SK-N-SH (cell line): ENCODE measurements at regions not wholly inside any gene's neighbourhood (a gene's known extent, or its start where the extent isn't known, plus 50 kb on each side); places are given as distances from the start of the nearest gene placed in this dataset.

Experiments
- CTCF ChIA-PET: fragments of 300-600, 350-600 bp; formaldehyde crosslinking; extraction: SDS; loops from one replicate; lab custom pipeline; 2021; lab: Yijun Ruan, JAX
- POLR2A ChIA-PET: fragments of 350-600 bp; sonication (Branson Sonifier 250); formaldehyde crosslinking; extraction: SDS; loops from one replicate; lab custom pipeline; 2020; ENCODE audit warnings: antibody characterized with exemption, inconsistent platforms; lab: Yijun Ruan, JAX
- DNase-seq: peaks from one replicate; pipeline ENCODE4 v3.0.0; 2012
- H2AFZ ChIP-seq: fragments of 200-600 bp; sonication (generic); 2 replicates; pipeline ENCODE4 v1.8.1; 2016; ENCODE audit warnings: antibody characterized with exemption, mild to moderate bottlenecking, low read depth
- H3F3A ChIP-seq: fragments of 200-600 bp; sonication (generic); replicated peaks from 2 replicates; pipeline ENCODE3; 2016; ENCODE audit warnings: antibody characterized with exemption, mild to moderate bottlenecking; ENCODE audit not compliant: insufficient read depth
- H3K27ac ChIP-seq, 2 experiments: fragments of 200-500 bp in 1 of 2; fragments of 200-600 bp in 1 of 2; sonication (Bioruptor generic) in 1 of 2; sonication (generic), shearing (Covaris generic) in 1 of 2; 2 replicates each; pipeline versions ENCODE4 v1.5.1 to v1.6.1; 2014 to 2016; ENCODE audit warnings: low read depth in 2 of 2, inconsistent platforms in 1 of 2, low read length in 1 of 2, mild to moderate bottlenecking in 1 of 2, mixed read lengths in 1 of 2
- H3K27me3 ChIP-seq: fragments of 200-600 bp; sonication (generic), shearing (Covaris generic); 2 replicates; pipeline ENCODE4 v1.6.1; 2016; ENCODE audit warnings: mixed run types; ENCODE audit not compliant: insufficient read depth
- H3K36me3 ChIP-seq, 2 experiments: fragments of 200-500 bp in 1 of 2; fragments of 200-600 bp in 1 of 2; sonication (Bioruptor generic) in 1 of 2; sonication (generic) in 1 of 2; replicated peaks in 1 of 2; 2 replicates each; pipeline versions ENCODE3 to v1.5.1; 2014 to 2016; ENCODE audit warnings: low read length in 1 of 2, mild to moderate bottlenecking in 1 of 2; ENCODE audit not compliant: insufficient read depth in 2 of 2, control insufficient read depth in 1 of 2
- H3K4me1 ChIP-seq, 2 experiments: fragments of 200-500 bp in 1 of 2; fragments of 200-600 bp in 1 of 2; sonication (Bioruptor generic) in 1 of 2; sonication (generic), shearing (Covaris generic) in 1 of 2; 2 replicates each; pipeline versions ENCODE4 v1.5.1 to v1.6.1; 2014 to 2016; ENCODE audit warnings: low read depth in 1 of 2, low read length in 1 of 2, mixed run types in 1 of 2; ENCODE audit not compliant: insufficient read depth in 2 of 2, control insufficient read depth in 1 of 2
- H3K4me2 ChIP-seq: fragments of 200-600 bp; sonication (generic), shearing (Covaris generic); 2 replicates; pipeline ENCODE4 v1.6.1; 2017; ENCODE audit warnings: mixed run types
- H3K4me3 ChIP-seq, 2 experiments: fragments of 200-500 bp in 1 of 2; fragments of 200-600 bp in 1 of 2; sonication (Bioruptor generic) in 1 of 2; sonication (generic), shearing (Covaris generic) in 1 of 2; 2 replicates each; pipeline versions ENCODE4 v1.5.1 to v1.8.1; 2014 to 2016; ENCODE audit warnings: low read depth in 2 of 2, inconsistent platforms in 1 of 2, low read length in 1 of 2, mild to moderate bottlenecking in 1 of 2, mixed read lengths in 1 of 2, moderate library complexity in 1 of 2
- H3K79me2 ChIP-seq: fragments of 200-600 bp; sonication (generic); 2 replicates; pipeline ENCODE4 v1.8.1; 2017; ENCODE audit warnings: mild to moderate bottlenecking; ENCODE audit not compliant: insufficient read depth
- H3K9ac ChIP-seq: fragments of 200-600 bp; sonication (generic); 2 replicates; pipeline ENCODE4 v1.6.1; 2017; ENCODE audit warnings: mixed run types
- H3K9me2 ChIP-seq: fragments of 200-600 bp; sonication (generic); 2 replicates; pipeline ENCODE4 v1.6.1; 2017; ENCODE audit warnings: mixed run types
- H3K9me3 ChIP-seq: fragments of 200-600 bp; sonication (generic); 2 replicates; pipeline ENCODE4 v1.6.1; 2017; ENCODE audit warnings: mixed run types, mild to moderate bottlenecking, moderate library complexity
- H4K20me1 ChIP-seq: fragments of 200-600 bp; sonication (generic); 2 replicates; pipeline ENCODE4 v1.6.1; 2017; ENCODE audit warnings: mild to moderate bottlenecking, mixed run types; ENCODE audit not compliant: insufficient read depth
- CHD2 ChIP-seq: fragments of 150-350 bp; IDR thresholded peaks from 2 replicates; pipeline ENCODE4 v1.6.1; 2018; ENCODE audit warnings: low read length; ENCODE audit not compliant: partially characterized antibody
- EP300 ChIP-seq, 2 experiments: IDR thresholded peaks; 2 replicates each; pipeline versions ENCODE4 v1.4.0 to v1.6.1; 2012; ENCODE audit warnings: borderline replicate concordance in 1 of 2, low read depth in 1 of 2, low read length in 1 of 2
- EZH2phosphoT487 ChIP-seq: fragments of 200-600 bp; sonication (generic); IDR thresholded peaks from 2 replicates; pipeline ENCODE4 v1.6.1; 2017; ENCODE audit warnings: low read depth, mixed run types, mild to moderate bottlenecking, antibody characterized with exemption, moderate library complexity, borderline replicate concordance
- FOSL2 ChIP-seq: IDR thresholded peaks from 2 replicates; pipeline ENCODE4 v1.4.0; 2012; ENCODE audit warnings: low read depth, mild to moderate bottlenecking, moderate library complexity, borderline replicate concordance
- FOXJ3 ChIP-seq: sonication (generic); formaldehyde crosslinking; IDR thresholded peaks from 2 replicates; pipeline ENCODE4 v1.5.1; 2020; ENCODE audit warnings: mild to moderate bottlenecking, missing genetic modification reagents
- FOXM1 ChIP-seq: IDR thresholded peaks from 2 replicates; pipeline ENCODE4 v1.4.0; 2012; ENCODE audit warnings: low read depth, mild to moderate bottlenecking
- GABPA ChIP-seq: IDR thresholded peaks from 2 replicates; pipeline ENCODE4 v1.4.0; 2012; ENCODE audit warnings: low read depth, mild to moderate bottlenecking
- JUND ChIP-seq: IDR thresholded peaks from 2 replicates; pipeline ENCODE4 v1.4.0; 2012
- MEF2A ChIP-seq: IDR thresholded peaks from 2 replicates; pipeline ENCODE4 v1.4.0; 2012; ENCODE audit warnings: low read depth, borderline replicate concordance
- NFIC ChIP-seq: IDR thresholded peaks from 2 replicates; pipeline ENCODE4 v1.4.0; 2012; ENCODE audit warnings: borderline replicate concordance
- NRF1 ChIP-seq: IDR thresholded peaks from 2 replicates; pipeline ENCODE4 v1.6.1; 2012; ENCODE audit warnings: low read depth, mild to moderate bottlenecking, low read length
- RAD21 ChIP-seq: IDR thresholded peaks from 2 replicates; pipeline ENCODE4 v1.6.1; 2012; ENCODE audit warnings: mild to moderate bottlenecking, low read length
- RFX5 ChIP-seq: IDR thresholded peaks from 2 replicates; pipeline ENCODE4 v1.6.1; 2012; ENCODE audit warnings: mild to moderate bottlenecking, improper control_type of control experiment, low read length
- RXRA ChIP-seq: IDR thresholded peaks from 2 replicates; pipeline ENCODE4 v1.4.0; 2012; ENCODE audit warnings: low read depth, mild to moderate bottlenecking, borderline replicate concordance
- SIN3A ChIP-seq: IDR thresholded peaks from 2 replicates; pipeline ENCODE4 v1.6.1; 2012; ENCODE audit warnings: low read depth, mild to moderate bottlenecking, low read length, moderate library complexity, borderline replicate concordance
- SMC3 ChIP-seq: IDR thresholded peaks from 2 replicates; pipeline ENCODE4 v1.6.1; 2012; ENCODE audit warnings: low read depth, low read length, improper control_type of control experiment
- YY1 ChIP-seq: IDR thresholded peaks from 2 replicates; pipeline ENCODE4 v1.4.0; 2012; ENCODE audit warnings: low read depth, mild to moderate bottlenecking
- WGBS: methylation state at CpG from one replicate; pipeline ENCODE4 v1.1.6; 2017; ENCODE audit warnings: low lambda C conversion rate; 5-methylcytosine and 5-hydroxymethylcytosine counted together
- TF ChIP-seq, protein P1 (sequence below): IDR thresholded peaks from 2 replicates; pipeline ENCODE4; 2012
- TF ChIP-seq, protein P2 (sequence below): IDR thresholded peaks from 2 replicates; pipeline ENCODE4 v1.4.0; 2012; ENCODE audit warnings: low read depth, borderline replicate concordance
- TF ChIP-seq, protein P3 (sequence below): fragments of 150-350 bp; IDR thresholded peaks from 2 replicates; pipeline ENCODE4 v1.6.1; 2017; ENCODE audit warnings: antibody characterized with exemption, low read length, low read depth, borderline replicate concordance
- TF ChIP-seq, protein P4 (sequence below): fragments of 200-600 bp; sonication (generic); IDR thresholded peaks from 2 replicates; pipeline ENCODE4 v1.6.1; 2017; ENCODE audit warnings: antibody characterized with exemption, mild to moderate bottlenecking, moderate library complexity

GRCh38 chr12:100703868-100704267 lies 90.7 kb upstream of the ANO4 start:
- H3K9ac ChIP-seq, result no peak overlapping the region
- ChIA-PET CTCF (no interaction called here), POLR2A (no interaction called here)

DNA sequence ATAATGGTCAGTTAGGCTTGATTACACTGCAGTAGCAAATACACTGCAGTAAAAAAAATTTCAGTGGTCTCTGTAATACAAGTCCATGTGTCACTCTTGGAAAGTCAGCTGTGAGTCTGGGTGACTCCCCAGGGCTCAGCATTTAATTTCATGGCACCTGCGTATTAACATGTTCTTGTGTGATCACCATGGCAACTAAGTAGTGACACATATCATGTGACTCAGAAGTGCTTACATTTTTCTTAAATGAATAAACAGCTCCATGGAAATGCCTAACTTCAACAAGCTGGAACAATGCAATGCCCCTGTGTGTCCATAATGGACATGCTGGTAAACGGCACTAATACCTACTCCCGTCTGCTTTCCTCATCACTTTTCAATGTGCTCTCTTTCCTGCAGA lies 88.5 kb upstream of the ANO4 start:
- Histone ChIP-seq H2AFZ (peak overlapping the region; percentile 21; the same call in 1 of the 2 replicates), H3K79me2 (no peaks in the 10 kb centered on the region), H3K4me3 (no peak overlapping the region), H3F3A (no peaks in the 10 kb centered on the region), H3K27me3 (no peaks in the 10 kb centered on the region), H3K36me3 (no peaks in the 10 kb centered on the region), H3K4me2 (no peak overlapping the region), H3K27ac (peak overlapping the region in 1 of 2 experiments; percentile 68; a peak in 2 of 4 replicates), H3K4me1 (no peaks in the 10 kb centered on the region), H3K9me3 (no peaks in the 10 kb centered on the region), H3K9ac (0 out of 2 replicates have a peak overlapping the region, but pooled peaks have one; percentile 37), H4K20me1 (no peaks in the 10 kb centered on the region), H3K9me2 (no peaks in the 10 kb centered on the region)
- WGBS, result 33% methylated on average over 3 of the region's 3 CpGs
- ChIA-PET POLR2A (no interaction called here), CTCF (interaction anchor here (0.8 kb wide), 1 partner anchor 34 kb away, joined by 4 read pairs; no protein-coding TSS in a partner anchor)
- TF ChIP-seq NFIC (no peak), FOSL2 (peak; percentile 68), SMC3 (no peak), JUND (peak; percentile 42; the same call in 1 of the 2 replicates), SIN3A (0 out of 2 replicates have a peak, but pooled peaks have one; percentile 19), RAD21 (no peak), FOXJ3 (CRISPR knock-in tag) (no peak), EZH2phosphoT487 (no peak), MEF2A (no peak), GABPA (no peak), RXRA (no peak)
- TF ChIP-seq, protein P1, sequence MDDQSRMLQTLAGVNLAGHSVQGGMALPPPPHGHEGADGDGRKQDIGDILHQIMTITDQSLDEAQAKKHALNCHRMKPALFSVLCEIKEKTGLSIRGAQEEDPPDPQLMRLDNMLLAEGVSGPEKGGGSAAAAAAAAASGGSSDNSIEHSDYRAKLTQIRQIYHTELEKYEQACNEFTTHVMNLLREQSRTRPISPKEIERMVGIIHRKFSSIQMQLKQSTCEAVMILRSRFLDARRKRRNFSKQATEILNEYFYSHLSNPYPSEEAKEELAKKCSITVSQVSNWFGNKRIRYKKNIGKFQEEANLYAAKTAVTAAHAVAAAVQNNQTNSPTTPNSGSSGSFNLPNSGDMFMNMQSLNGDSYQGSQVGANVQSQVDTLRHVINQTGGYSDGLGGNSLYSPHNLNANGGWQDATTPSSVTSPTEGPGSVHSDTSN, result peak; percentile 13; the same call in 1 of the 2 replicates
- TF ChIP-seq, protein P2, sequence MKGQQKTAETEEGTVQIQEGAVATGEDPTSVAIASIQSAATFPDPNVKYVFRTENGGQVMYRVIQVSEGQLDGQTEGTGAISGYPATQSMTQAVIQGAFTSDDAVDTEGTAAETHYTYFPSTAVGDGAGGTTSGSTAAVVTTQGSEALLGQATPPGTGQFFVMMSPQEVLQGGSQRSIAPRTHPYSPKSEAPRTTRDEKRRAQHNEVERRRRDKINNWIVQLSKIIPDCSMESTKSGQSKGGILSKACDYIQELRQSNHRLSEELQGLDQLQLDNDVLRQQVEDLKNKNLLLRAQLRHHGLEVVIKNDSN, result peak; percentile 39; the same call in 1 of the 2 replicates
- no peak for DNase-seq

More at GRCh38 chr12:100703868-100704267, 90.7 kb upstream of the ANO4 start:
- Histone ChIP-seq H4K20me1 (no peaks in the 10 kb centered on the region), H3K4me3 (no peak overlapping the region), H3K79me2 (no peaks in the 10 kb centered on the region), H3K4me1 (no peaks in the 10 kb centered on the region), H3K4me2 (no peak overlapping the region), H3K27ac (no peak overlapping the region), H3F3A (no peaks in the 10 kb centered on the region), H3K27me3 (no peaks in the 10 kb centered on the region), H3K9me2 (no peaks in the 10 kb centered on the region), H2AFZ (no peak overlapping the region), H3K36me3 (no peaks in the 10 kb centered on the region), H3K9me3 (no peaks in the 10 kb centered on the region)
- DNase-seq, result no peak
- WGBS, result 49% methylated on average over 2 of the region's 2 CpGs
- TF ChIP-seq EP300 (IDR thresholded peaks at IDR 0.05; ENCODE audit: borderline replicate concordance in 1 of 2, low read depth in 1 of 2, low read length in 1 of 2) (no peak), EZH2phosphoT487 (no peak), YY1 (no peak), CHD2 (no peak), RFX5 (no peak), NRF1 (no peak), FOXJ3 (CRISPR knock-in tag) (no peak), SIN3A (no peak), MEF2A (no peak), FOSL2 (no peak), RAD21 (no peak), FOXM1 (no peak)
- TF ChIP-seq, protein P3, sequence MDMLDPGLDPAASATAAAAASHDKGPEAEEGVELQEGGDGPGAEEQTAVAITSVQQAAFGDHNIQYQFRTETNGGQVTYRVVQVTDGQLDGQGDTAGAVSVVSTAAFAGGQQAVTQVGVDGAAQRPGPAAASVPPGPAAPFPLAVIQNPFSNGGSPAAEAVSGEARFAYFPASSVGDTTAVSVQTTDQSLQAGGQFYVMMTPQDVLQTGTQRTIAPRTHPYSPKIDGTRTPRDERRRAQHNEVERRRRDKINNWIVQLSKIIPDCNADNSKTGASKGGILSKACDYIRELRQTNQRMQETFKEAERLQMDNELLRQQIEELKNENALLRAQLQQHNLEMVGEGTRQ, result no peak
- TF ChIP-seq, protein P4, sequence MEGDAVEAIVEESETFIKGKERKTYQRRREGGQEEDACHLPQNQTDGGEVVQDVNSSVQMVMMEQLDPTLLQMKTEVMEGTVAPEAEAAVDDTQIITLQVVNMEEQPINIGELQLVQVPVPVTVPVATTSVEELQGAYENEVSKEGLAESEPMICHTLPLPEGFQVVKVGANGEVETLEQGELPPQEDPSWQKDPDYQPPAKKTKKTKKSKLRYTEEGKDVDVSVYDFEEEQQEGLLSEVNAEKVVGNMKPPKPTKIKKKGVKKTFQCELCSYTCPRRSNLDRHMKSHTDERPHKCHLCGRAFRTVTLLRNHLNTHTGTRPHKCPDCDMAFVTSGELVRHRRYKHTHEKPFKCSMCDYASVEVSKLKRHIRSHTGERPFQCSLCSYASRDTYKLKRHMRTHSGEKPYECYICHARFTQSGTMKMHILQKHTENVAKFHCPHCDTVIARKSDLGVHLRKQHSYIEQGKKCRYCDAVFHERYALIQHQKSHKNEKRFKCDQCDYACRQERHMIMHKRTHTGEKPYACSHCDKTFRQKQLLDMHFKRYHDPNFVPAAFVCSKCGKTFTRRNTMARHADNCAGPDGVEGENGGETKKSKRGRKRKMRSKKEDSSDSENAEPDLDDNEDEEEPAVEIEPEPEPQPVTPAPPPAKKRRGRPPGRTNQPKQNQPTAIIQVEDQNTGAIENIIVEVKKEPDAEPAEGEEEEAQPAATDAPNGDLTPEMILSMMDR, result no peak
